Astrocyte of the cerebellum (primary cell): ENCODE measurements at regions not wholly inside any gene's neighbourhood (a gene's known extent, or its start where the extent isn't known, plus 50 kb on each side); places are given as distances from the start of the nearest gene placed in this dataset.

Experiments
- DNase-seq: peaks from one replicate; pipeline ENCODE4 v3.0.0-alpha.2; 2011; ENCODE audit warnings: low read depth
- H3K4me3 ChIP-seq: 2 replicates; pipeline ENCODE4 v1.5.1; 2011; ENCODE audit warnings: mild to moderate bottlenecking, low read depth, low read length, moderate library complexity
- CTCF ChIP-seq: IDR thresholded peaks from 2 replicates; pipeline ENCODE4 v1.5.1; 2012; ENCODE audit warnings: low read length, low read depth, moderate library complexity, mild to moderate bottlenecking; ENCODE audit errors: missing control alignments
- in situ Hi-C: cut with HindIII; loops from 2 replicates; pipeline ENCODE4 v1.10.0; 2017; ENCODE audit warnings: low sequenced_read_pairs

- in situ Hi-C loops: no loop called here
- H3K4me3 ChIP-seq: no peak overlapping the region
- DNase-seq: peak; percentile 34
- TF ChIP-seq CTCF: no peak
Measured at GRCh38 chr3:99419116-99419515, 219.3 kb upstream of the COL8A1 start.

GRCh38 chr3:99418709-99419108, 219.7 kb upstream of the COL8A1 start:
- in situ Hi-C loops: no loop called here
- TF ChIP-seq CTCF: no peak
- H3K4me3 ChIP-seq: no peak overlapping the region
- DNase-seq: no peak

- in situ Hi-C loops: no loop called here
- no peak for TF ChIP-seq CTCF
- DNase-seq: no peak
- H3K4me3 ChIP-seq: no peak overlapping the region
Measured at GRCh38 chr3:99418209-99418635, 220.2 kb upstream of the COL8A1 start.

- TF ChIP-seq CTCF: no peak
- DNase-seq: no peak
- H3K4me3 ChIP-seq: no peak overlapping the region
- in situ Hi-C loops: no loop called here
Measured at GRCh38 chr3:99413504-99413903, 224.9 kb upstream of the COL8A1 start.

- no peak for TF ChIP-seq CTCF
- in situ Hi-C loops: no loop called here
- no peak overlapping the region for H3K4me3 ChIP-seq
- peak; percentile 77 for DNase-seq
Measured at GRCh38 chr3:99410789-99411311, 227.5 kb upstream of the COL8A1 start.

GRCh38 chr3:99409961-99410360, 228.4 kb upstream of the COL8A1 start:
- no peak for TF ChIP-seq CTCF
- H3K4me3 ChIP-seq: no peak overlapping the region
- in situ Hi-C loops: no loop called here
- no peak for DNase-seq

GRCh38 chr3:99407257-99407656, 231.1 kb upstream of the COL8A1 start:
- no peak overlapping the region for H3K4me3 ChIP-seq
- DNase-seq: no peak
- in situ Hi-C loops: no loop called here
- no peak for TF ChIP-seq CTCF
